DND-41 (cell line): ENCODE measurements at regions not wholly inside any gene's neighbourhood (a gene's known extent, or its start where the extent isn't known, plus 50 kb on each side); places are given as distances from the start of the nearest gene placed in this dataset.

Source experiments
- EZH2 ChIP-seq: IDR thresholded peaks from 3 replicates; pipeline ENCODE4 v1.6.1; 2012; ENCODE audit warnings: borderline replicate concordance, low read depth, mild to moderate bottlenecking, moderate library complexity, low read length, inconsistent platforms; ENCODE audit not compliant: severe bottlenecking
- TF ChIP-seq, protein P1 (sequence below): IDR thresholded peaks from 2 replicates; pipeline ENCODE4 v1.5.1; 2012; ENCODE audit warnings: borderline replicate concordance, low read length, moderate library complexity, mild to moderate bottlenecking; ENCODE audit not compliant: poor library complexity, severe bottlenecking; ENCODE audit errors: extremely low read depth

DNA sequence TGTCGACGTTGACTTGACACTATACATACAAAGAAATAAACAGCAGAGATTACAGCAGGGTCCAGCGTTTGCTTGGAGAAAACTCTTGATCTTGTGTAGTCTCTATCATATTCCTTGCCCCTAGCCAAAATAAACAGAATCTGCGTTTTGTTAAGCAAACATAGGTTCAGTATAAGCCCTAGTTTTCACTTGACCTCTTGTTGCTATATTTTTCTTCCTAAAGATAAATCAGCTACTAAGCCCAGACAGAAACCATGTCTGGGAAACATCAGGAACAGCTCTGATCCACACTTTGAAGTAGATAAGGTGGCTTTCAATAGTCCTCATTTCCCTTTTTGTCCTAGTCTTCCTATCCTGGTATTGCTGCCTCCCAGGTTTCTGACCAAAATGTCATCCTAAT lies 328.2 kb upstream of the MAGI2 start:
- TF ChIP-seq, protein P1, sequence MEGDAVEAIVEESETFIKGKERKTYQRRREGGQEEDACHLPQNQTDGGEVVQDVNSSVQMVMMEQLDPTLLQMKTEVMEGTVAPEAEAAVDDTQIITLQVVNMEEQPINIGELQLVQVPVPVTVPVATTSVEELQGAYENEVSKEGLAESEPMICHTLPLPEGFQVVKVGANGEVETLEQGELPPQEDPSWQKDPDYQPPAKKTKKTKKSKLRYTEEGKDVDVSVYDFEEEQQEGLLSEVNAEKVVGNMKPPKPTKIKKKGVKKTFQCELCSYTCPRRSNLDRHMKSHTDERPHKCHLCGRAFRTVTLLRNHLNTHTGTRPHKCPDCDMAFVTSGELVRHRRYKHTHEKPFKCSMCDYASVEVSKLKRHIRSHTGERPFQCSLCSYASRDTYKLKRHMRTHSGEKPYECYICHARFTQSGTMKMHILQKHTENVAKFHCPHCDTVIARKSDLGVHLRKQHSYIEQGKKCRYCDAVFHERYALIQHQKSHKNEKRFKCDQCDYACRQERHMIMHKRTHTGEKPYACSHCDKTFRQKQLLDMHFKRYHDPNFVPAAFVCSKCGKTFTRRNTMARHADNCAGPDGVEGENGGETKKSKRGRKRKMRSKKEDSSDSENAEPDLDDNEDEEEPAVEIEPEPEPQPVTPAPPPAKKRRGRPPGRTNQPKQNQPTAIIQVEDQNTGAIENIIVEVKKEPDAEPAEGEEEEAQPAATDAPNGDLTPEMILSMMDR: no peak
- no peak for TF ChIP-seq EZH2
